ENCODE measurements at regions not wholly inside any gene's neighbourhood (a gene's known extent, or its start where the extent isn't known, plus 50 kb on each side); places are given as distances from the start of the nearest gene placed in this dataset.

GRCh38 chr21:28018213-28018612 lies 974.5 kb downstream of the LTN1 start:
- no peak for TF ChIP-seq CTCF (optimal IDR thresholded peaks at IDR 0.05 in 1 of 3, IDR thresholded peaks at IDR 0.05 in 1 of 3, conservative IDR thresholded peaks at IDR 0.05 in 1 of 3; ENCODE audit: extremely low read depth in 1 of 3, insufficient read depth in 2 of 3, low read length in 3 of 3)
- TF ChIP-seq EZH2 (IDR thresholded peaks at IDR 0.05; ENCODE audit: low read length), result no peak
